PC-3 (cell line): ENCODE measurements at regions not wholly inside any gene's neighbourhood (a gene's known extent, or its start where the extent isn't known, plus 50 kb on each side); places are given as distances from the start of the nearest gene placed in this dataset.

Experiments used
- ATAC-seq: fragments of 200-7000 bp; cut with Tn5 transposase; 2 replicates; pipeline ENCODE4 v1.9.1; 2020; ENCODE audit warnings: mild to moderate bottlenecking, moderate library complexity
- BruUV-seq: library from RNA; stranded (reverse); fragments of 400-500 nt; replicated peaks from 2 replicates; lab custom pipeline; 2021; lab: Mats Ljungman, UMichigan
- CTCF ChIA-PET: fragments of 300-600 bp; sonication (Branson Sonifier 250); formaldehyde crosslinking; loops from one replicate; lab custom pipeline; 2022; ENCODE audit warnings: antibody characterized with exemption; lab: Charles Lee
- POLR2A ChIA-PET: fragments of 300-600 bp; sonication (Branson Sonifier 250); formaldehyde crosslinking; loops from one replicate; lab custom pipeline; 2022; ENCODE audit warnings: antibody characterized with exemption; ENCODE audit not compliant: unreplicated experiment; lab: Charles Lee
- DNase-seq: peaks from one replicate; pipeline ENCODE4 v3.0.0-alpha.2; 2015
- H2AFZ ChIP-seq: fragments of 300-600 bp; sonication (generic); 2 replicates; pipeline ENCODE4 v1.6.0; 2016; ENCODE audit warnings: antibody characterized with exemption, low read length
- H3F3A ChIP-seq: fragments of 300-600 bp; sonication (generic); one replicate; pipeline ENCODE4 v1.6.0; 2017; ENCODE audit warnings: antibody characterized with exemption, low read length, control low read depth, mild to moderate bottlenecking; ENCODE audit not compliant: unreplicated experiment
- H3K27ac ChIP-seq: fragments of 300-600 bp; sonication (generic); 2 replicates; pipeline ENCODE4 v1.5.1; 2016; ENCODE audit warnings: mild to moderate bottlenecking, low read length
- H3K27me3 ChIP-seq: fragments of 300-600 bp; sonication (generic); 2 replicates; pipeline ENCODE4 v1.6.1; 2016; ENCODE audit warnings: low read length, mixed read lengths
- H3K36me3 ChIP-seq: fragments of 300-600 bp; sonication (generic); 2 replicates; pipeline ENCODE4 v1.6.1; 2016; ENCODE audit warnings: low read depth, mixed run types, low read length, mixed read lengths
- H3K4me1 ChIP-seq: fragments of 300-600 bp; sonication (generic); 2 replicates; pipeline ENCODE4 v1.5.1; 2016; ENCODE audit warnings: low read length; ENCODE audit not compliant: insufficient read depth
- H3K4me2 ChIP-seq: fragments of 300-600 bp; sonication (generic); 2 replicates; pipeline ENCODE4 v1.6.0; 2016; ENCODE audit warnings: low read length
- H3K4me3 ChIP-seq: fragments of 300-600 bp; sonication (generic); 2 replicates; pipeline ENCODE4 v1.5.1; 2016; ENCODE audit warnings: mild to moderate bottlenecking, low read length, mixed read lengths
- H3K79me2 ChIP-seq: fragments of 300-600 bp; sonication (generic); 2 replicates; pipeline ENCODE4 v1.6.1; 2017; ENCODE audit warnings: low read length, mixed read lengths
- H3K9ac ChIP-seq: fragments of 300-600 bp; sonication (generic); 2 replicates; pipeline ENCODE4 v1.6.0; 2016; ENCODE audit warnings: mild to moderate bottlenecking, low read length
- H3K9me2 ChIP-seq: fragments of 300-600 bp; sonication (generic); replicated peaks from 2 replicates; pipeline ENCODE4 v1.6.1; 2016; ENCODE audit warnings: mixed run types, low read length, mixed read lengths
- H3K9me3 ChIP-seq: fragments of 300-600 bp; sonication (generic); 2 replicates; pipeline ENCODE4 v1.6.1; 2016; ENCODE audit warnings: low read length, mixed read lengths
- H4K20me1 ChIP-seq: fragments of 300-600 bp; sonication (generic); 2 replicates; pipeline ENCODE4 v1.6.1; 2016; ENCODE audit warnings: low read length, mixed read lengths
- CTCF ChIP-seq: fragments of 300-600 bp; sonication (generic); conservative IDR thresholded peaks from 2 replicates; pipeline ENCODE4 v1.5.1; 2017; ENCODE audit warnings: antibody characterized with exemption, low read depth, mild to moderate bottlenecking, low read length
- EZH2 ChIP-seq: fragments of 300-600 bp; sonication (generic); IDR thresholded peaks from one replicate; pipeline ENCODE4 v1.6.1; 2017; ENCODE audit warnings: antibody characterized with exemption, mild to moderate bottlenecking, low read length; ENCODE audit not compliant: unreplicated experiment
- EZH2phosphoT487 ChIP-seq: fragments of 300-600 bp; sonication (generic); IDR thresholded peaks from 2 replicates; pipeline ENCODE4 v1.6.1; 2018; ENCODE audit warnings: mild to moderate bottlenecking, antibody characterized with exemption, low read length, borderline replicate concordance
- intact Hi-C: fragments of 100-400 bp; cut with micrococcal nuclease; formaldehyde crosslinking; loops from 2 replicates; pipeline ENCODE4 v1.9.0; 2023

GRCh38 chr6:120981835-120982234 is 352.4 kb downstream of the TBC1D32 start:
- intact Hi-C loops = no loop called here
- BruUV-seq = no TSS peak
- H3K9me3 ChIP-seq = no peaks in the 10 kb centered on the region
- no peaks in the 10 kb centered on the region for H3K36me3 ChIP-seq
- no peaks in the 10 kb centered on the region for H3K9me2 ChIP-seq
- TF ChIP-seq CTCF (no peak), EZH2phosphoT487 (no peak), EZH2 (no peak)
- H3F3A ChIP-seq = no peaks in the 10 kb centered on the region
- H2AFZ ChIP-seq = no peak overlapping the region
- H3K4me3 ChIP-seq = no peak overlapping the region
- no peak overlapping the region for H3K9ac ChIP-seq
- no peaks in the 10 kb centered on the region for H3K79me2 ChIP-seq
- POLR2A ChIA-PET = no interaction called here
- DNase-seq = no peak
- H4K20me1 ChIP-seq = no peaks in the 10 kb centered on the region
- H3K27me3 ChIP-seq = no peaks in the 10 kb centered on the region
- no peak overlapping the region for H3K4me2 ChIP-seq
- no peaks in the 10 kb centered on the region for H3K4me1 ChIP-seq
- H3K27ac ChIP-seq = no peak overlapping the region
- CTCF ChIA-PET = no interaction called here
- no peak for ATAC-seq

GRCh38 chr6:120966321-120966720 is 368.0 kb downstream of the TBC1D32 start:
- Histone ChIP-seq H3K9ac (no peak overlapping the region), H3K4me2 (no peak overlapping the region), H3K79me2 (no peaks in the 10 kb centered on the region), H3K27me3 (no peaks in the 10 kb centered on the region), H3K36me3 (no peaks in the 10 kb centered on the region), H3K9me3 (no peaks in the 10 kb centered on the region), H3F3A (no peaks in the 10 kb centered on the region), H3K4me1 (no peaks in the 10 kb centered on the region), H4K20me1 (no peaks in the 10 kb centered on the region), H3K27ac (no peak overlapping the region), H2AFZ (no peak overlapping the region), H3K4me3 (no peak overlapping the region), H3K9me2 (no peaks in the 10 kb centered on the region)
- CTCF ChIA-PET = no interaction called here
- DNase-seq (no peak), ATAC-seq (no peak)
- no peak for TF ChIP-seq CTCF
- TF ChIP-seq EZH2phosphoT487 = no peak
- TF ChIP-seq EZH2 = no peak
- BruUV-seq = no TSS peak
- intact Hi-C loops = no loop called here
- POLR2A ChIA-PET = no interaction called here

- BruUV-seq = no TSS peak
- TF ChIP-seq CTCF (no peak), EZH2phosphoT487 (no peak), EZH2 (no peak)
- ChIA-PET POLR2A (interaction anchor here (0.7 kb wide), 1 partner anchor 80 kb away, joined by 3 read pairs; no protein-coding TSS in a partner anchor), CTCF (no interaction called here)
- ATAC-seq (no peak), DNase-seq (peak; percentile 45)
- Histone ChIP-seq H3K9me3 (no peaks in the 10 kb centered on the region), H3K4me3 (no peak overlapping the region), H3F3A (no peaks in the 10 kb centered on the region), H2AFZ (no peak overlapping the region), H3K79me2 (no peaks in the 10 kb centered on the region), H3K36me3 (no peaks in the 10 kb centered on the region), H3K27me3 (no peaks in the 10 kb centered on the region), H3K9ac (no peak overlapping the region), H3K27ac (no peak overlapping the region), H3K4me1 (no peaks in the 10 kb centered on the region), H3K9me2 (no peaks in the 10 kb centered on the region), H4K20me1 (no peaks in the 10 kb centered on the region), H3K4me2 (no peak overlapping the region)
- intact Hi-C loops = no loop called here
Measured at GRCh38 chr6:120965814-120966213, 368.5 kb downstream of the TBC1D32 start.
